ENCODE measurements at regions not wholly inside any gene's neighbourhood (a gene's known extent, or its start where the extent isn't known, plus 50 kb on each side); places are given as distances from the start of the nearest gene placed in this dataset.

GRCh38 chr12:108447168-108447832, 67.8 kb upstream of the FICD start:
- no peaks in the 10 kb centered on the region for H3K9me3 ChIP-seq (ENCODE audit: control insufficient read depth, low read depth, low read length)
- Mint-ChIP-seq H3K9me3 (no peaks in the 10 kb centered on the region), H3K27ac (peak overlapping the region in 2 of 3 experiments; percentile 81 to 86; a peak in 4 of 7 replicates), H3K4me3 (no peak overlapping the region), H3K36me3 (ENCODE audit: insufficient read depth in 1 of 3, low read depth in 3 of 3) (no peaks in the 10 kb centered on the region), H3K27me3 (ENCODE audit: low read depth) (no peaks in the 10 kb centered on the region), H3K4me1 (peaks cover 46 to 52% of the 10 kb centered on the region in 2 experiments)
- no peak overlapping the region for H4K91ac ChIP-seq (ENCODE audit: insufficient read length, low read depth, low read length)
- H2BK12ac ChIP-seq (ENCODE audit: insufficient read length, low read depth, low read length) = no peak overlapping the region
- H3K23me2 ChIP-seq (ENCODE audit: insufficient read length, low read depth, low read length, poor library complexity, severe bottlenecking) = no peaks in the 10 kb centered on the region
- no peak overlapping the region for H2AFZ ChIP-seq (ENCODE audit: low read length)
- no peak overlapping the region for H3K18ac ChIP-seq (ENCODE audit: insufficient read length, low read depth, low read length)
- H2BK5ac ChIP-seq (ENCODE audit: insufficient read length, low read length) = no peak overlapping the region
- no peak overlapping the region for H3K9ac ChIP-seq (ENCODE audit: extremely low read depth, insufficient read length, low read length)
- H3K4me2 ChIP-seq (ENCODE audit: insufficient read depth, insufficient read length, low read length) = no peak overlapping the region
- H3K27me3 ChIP-seq (ENCODE audit: insufficient read depth, low read length) = no peaks in the 10 kb centered on the region
- no peak overlapping the region for H3K14ac ChIP-seq (ENCODE audit: insufficient read depth, low read length)
- H3K56ac ChIP-seq (ENCODE audit: insufficient read length, low read depth, low read length) = no peak overlapping the region
- no peaks in the 10 kb centered on the region for H4K20me1 ChIP-seq (ENCODE audit: control insufficient read depth, insufficient read depth, insufficient read length)
- no peak for DNase-seq
- no CpG with 5 or more reads among the region's 1 CpG for WGBS (ENCODE audit: extremely low coverage, insufficient read length, low lambda C conversion rate)
- H4K8ac ChIP-seq (replicated peaks; ENCODE audit: insufficient read length, low read depth, low read length) = no peak overlapping the region
- H3K79me2 ChIP-seq (ENCODE audit: insufficient read depth, low read length) = no peaks in the 10 kb centered on the region
- H2BK120ac ChIP-seq (ENCODE audit: low read depth, low read length, poor library complexity, severe bottlenecking) = no peak overlapping the region
- no peak overlapping the region for H2AK5ac ChIP-seq (ENCODE audit: insufficient read length, low read length)
- no peak overlapping the region for H2BK20ac ChIP-seq (ENCODE audit: low read depth, low read length, poor library complexity, severe bottlenecking)
- no peak overlapping the region for H3T11ph ChIP-seq (ENCODE audit: low read length)
- H4K5ac ChIP-seq (ENCODE audit: insufficient read length, low read depth, low read length) = no peak overlapping the region
- H3K4me1 ChIP-seq (ENCODE audit: insufficient read depth, low read length) = peaks cover 7% of the 10 kb centered on the region; the same call in 1 of the 2 replicates
- no peak overlapping the region for H3K27ac ChIP-seq (ENCODE audit: insufficient read length, low read depth, low read length)
- no peak overlapping the region for H3K4ac ChIP-seq (ENCODE audit: low read depth, low read length)
- no peak for TF ChIP-seq CTCF (conservative IDR thresholded peaks at IDR 0.05)
- no peak overlapping the region for H3K23ac ChIP-seq (ENCODE audit: insufficient read length, low read depth, low read length)
- H2BK15ac ChIP-seq (ENCODE audit: low read depth, low read length) = no peak overlapping the region
- H3K79me1 ChIP-seq (ENCODE audit: insufficient read depth, low read depth, low read length, poor library complexity, severe bottlenecking) = no peaks in the 10 kb centered on the region
